HEK293T (cell line): ENCODE measurements at regions not wholly inside any gene's neighbourhood (a gene's known extent, or its start where the extent isn't known, plus 50 kb on each side); places are given as distances from the start of the nearest gene placed in this dataset.

Source experiments
- FOXA1 ChIP-seq: fragments of 450-650 bp; IDR thresholded peaks from 2 replicates; pipeline ENCODE4 v1.6.1; 2016; ENCODE audit warnings: mild to moderate bottlenecking
- SUZ12 ChIP-seq: fragments of 450-650 bp; IDR thresholded peaks from 2 replicates; pipeline ENCODE4 v1.6.1; 2016; ENCODE audit warnings: mild to moderate bottlenecking

- TF ChIP-seq FOXA1 (no peak), SUZ12 (no peak)
Observed at GRCh38 chr1:217012659-217013058, 289.4 kb upstream of the ESRRG start.
